Forelimb muscle (tissue), 1 donor: ENCODE measurements at regions not wholly inside any gene's neighbourhood (a gene's known extent, or its start where the extent isn't known, plus 50 kb on each side); places are given as distances from the start of the nearest gene placed in this dataset.
"Not testable (repeated sequence)": the region's sequence is repeated elsewhere in the genome, so short reads cannot be mapped to it uniquely, and the experiment has no call there.

Experiments used
- DNase-seq: peaks from one replicate; pipeline ENCODE4 v3.0.0-alpha.2; 2013; ENCODE audit warnings: low read depth

DNA sequence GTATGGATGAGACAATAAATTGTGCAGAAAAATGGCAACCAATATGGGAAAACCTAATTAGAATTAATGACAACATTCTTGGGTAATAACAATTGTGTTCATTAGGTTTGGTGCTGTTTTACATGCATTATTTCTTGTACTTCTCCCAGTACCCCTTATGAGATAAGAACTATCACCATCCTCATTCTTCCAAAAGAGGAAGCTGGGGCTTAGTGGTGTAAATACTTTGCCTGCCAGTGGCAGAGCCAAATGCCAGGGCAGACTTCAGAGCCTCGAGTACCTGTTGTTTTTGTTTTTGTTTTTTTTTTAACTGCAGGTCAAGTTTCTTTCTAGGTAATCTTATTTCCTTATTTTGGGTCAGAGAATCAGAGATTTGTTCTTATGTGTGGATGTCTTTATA lies 206.4 kb downstream of the RHOU start:
- DNase-seq, result no peak

DNA sequence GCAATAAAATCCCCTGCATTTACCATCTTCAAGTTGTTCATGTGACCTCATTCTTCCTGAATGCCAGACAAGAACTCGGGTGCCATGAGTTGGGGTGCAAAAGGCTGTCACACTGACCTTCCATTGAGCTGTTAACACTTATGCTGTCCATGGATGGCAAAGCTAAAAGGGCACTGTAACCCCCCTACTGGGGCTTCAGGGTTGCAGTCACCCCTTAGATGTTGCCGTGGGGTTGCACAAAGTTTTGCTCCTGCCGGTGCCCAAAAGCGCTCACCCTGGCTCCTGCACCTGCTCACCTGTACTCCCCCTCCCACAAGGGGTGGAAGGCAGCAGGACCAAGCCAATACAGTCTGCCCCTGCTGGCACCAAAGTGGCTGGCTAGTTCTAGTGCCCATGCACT lies 208.2 kb downstream of the RHOU start:
- DNase-seq, result no peak

DNA sequence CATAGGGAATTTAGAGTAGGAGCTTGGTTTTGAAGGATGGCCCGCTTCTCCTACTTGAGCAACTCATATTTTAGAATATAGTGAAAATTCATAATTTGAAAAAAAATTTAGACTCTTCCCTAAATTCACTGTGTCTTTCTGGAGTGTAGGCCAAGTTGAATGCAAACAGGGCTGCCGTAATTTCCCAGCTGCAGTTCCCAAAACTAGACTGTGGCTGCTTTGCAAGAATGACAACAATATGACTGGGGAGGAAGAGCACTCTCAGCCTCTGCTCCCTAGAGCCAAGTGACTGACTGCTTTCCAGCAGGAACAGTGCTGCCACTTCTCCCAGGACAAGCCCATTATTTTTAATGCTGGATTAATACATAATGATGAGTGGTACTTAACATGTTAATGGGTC lies 209.0 kb downstream of the RHOU start:
- DNase-seq, result no peak

DNA sequence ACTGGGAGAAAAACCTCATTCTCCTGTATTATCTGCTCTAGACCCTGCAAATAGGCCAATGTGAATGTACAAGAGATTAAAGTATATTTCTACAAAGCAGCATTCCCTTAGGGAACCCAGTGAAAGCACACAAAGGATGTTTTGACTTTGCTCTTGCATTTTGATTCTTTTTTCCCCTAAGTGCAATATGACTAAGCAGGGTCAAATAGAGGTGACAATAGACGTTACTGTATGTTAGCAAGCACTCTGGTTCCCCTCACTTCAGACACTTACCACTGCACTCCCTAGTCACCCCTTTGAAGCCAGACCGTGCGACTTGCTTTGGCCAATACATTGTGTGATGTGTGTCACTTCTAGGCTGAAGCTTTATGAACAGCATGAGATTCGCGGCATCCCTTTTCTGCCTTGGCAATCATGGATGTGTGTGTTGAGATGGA lies 209.7 kb downstream of the RHOU start:
- DNase-seq, result no peak

DNA sequence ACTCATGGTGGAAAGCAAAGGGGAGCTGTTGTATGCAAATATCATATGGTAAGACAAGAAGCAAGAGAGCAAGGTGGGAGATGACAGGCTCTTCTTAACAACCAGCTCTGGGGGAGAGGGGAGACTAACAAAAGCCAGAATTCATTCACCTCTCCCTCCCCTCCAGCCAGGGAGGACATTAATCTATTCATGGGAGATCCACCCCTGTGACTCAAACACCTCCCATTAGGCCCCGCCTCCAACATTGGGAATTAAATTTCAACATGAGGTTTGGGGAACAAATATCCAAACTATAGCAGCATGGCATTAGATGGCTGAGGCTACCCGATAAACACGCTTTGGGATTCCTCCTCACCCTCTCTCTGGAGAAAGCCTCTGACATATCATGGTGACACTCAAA lies 210.6 kb downstream of the RHOU start:
- DNase-seq, result no peak

DNA sequence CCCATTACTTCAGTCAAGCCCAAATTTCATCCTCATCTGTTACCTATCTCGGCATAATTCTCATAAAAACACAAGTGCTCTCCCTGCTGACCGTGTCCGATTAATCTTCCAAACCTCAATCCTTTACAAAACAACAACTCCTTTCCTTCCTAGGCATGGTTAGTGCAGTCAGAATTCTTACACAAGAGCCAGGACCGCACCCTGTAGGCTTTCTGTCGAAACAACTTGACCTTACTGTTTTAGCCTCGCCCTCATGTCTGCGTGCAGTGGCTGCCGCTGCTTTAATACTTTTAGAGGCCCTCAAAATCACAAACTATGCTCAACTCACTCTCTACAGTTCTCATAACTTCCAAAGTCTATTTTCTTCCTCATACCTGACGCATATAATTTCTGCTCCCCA lies 214.3 kb downstream of the RHOU start:
- DNase-seq, result not testable (repeated sequence)

DNA sequence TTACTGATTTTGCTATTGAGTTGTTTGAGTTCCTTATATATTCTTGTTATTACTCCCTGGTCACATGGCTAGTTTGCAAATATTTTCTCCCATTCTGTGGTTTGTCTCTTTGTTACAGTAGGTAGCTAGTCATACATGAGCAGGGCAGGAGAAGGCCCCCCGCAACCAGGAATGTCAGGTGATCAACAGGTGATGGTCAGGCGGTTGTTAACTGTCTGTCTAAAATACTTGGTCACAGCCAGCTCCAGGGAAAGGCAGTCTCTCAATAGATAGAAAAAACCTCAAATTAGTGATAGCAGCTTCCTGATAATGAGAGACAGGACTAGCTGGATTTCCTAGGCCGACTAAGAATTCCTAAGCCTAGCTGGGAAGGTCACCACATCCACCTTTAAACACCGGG lies 217.9 kb downstream of the RHOU start:
- no peak for DNase-seq

DNA sequence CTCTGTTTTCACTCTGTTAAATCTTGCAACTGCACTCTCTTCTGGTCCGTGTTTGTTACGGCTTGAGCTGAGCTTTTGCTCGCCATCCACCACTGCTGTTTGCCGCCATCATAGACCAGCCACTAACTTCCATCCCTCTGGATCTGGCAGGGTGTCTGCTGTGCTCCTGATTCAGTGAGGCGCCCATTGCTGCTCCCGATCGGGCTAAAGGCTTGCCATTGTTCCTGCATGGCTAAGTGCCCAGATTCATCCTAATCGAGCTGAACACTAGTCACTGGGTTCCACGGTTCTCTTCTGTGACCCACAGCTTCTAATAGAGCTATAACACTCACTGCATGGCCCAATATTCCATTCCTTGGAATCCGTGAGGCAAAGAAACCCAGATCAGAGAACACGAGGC lies 218.5 kb downstream of the RHOU start:
- not testable (repeated sequence) for DNase-seq

DNA sequence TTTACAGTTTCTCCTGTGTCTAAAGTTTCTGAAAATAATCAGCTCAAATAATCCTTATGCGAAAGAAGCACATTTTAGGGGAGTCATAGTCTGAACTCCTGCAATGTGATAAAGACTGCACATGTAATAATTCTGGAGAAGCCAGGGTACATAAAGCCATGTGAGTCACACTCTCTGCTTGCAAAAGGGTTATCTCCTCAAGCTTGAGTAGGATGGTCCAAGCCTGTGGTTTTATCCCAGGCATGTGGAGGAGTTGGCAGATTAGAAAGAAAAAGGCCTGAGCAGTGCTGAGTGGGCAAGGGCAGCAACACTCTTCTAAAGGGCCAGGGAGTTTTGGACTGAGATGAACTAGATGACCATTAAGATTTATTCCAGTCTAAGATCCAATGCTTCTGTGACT lies 220.4 kb downstream of the RHOU start:
- no peak for DNase-seq

DNA sequence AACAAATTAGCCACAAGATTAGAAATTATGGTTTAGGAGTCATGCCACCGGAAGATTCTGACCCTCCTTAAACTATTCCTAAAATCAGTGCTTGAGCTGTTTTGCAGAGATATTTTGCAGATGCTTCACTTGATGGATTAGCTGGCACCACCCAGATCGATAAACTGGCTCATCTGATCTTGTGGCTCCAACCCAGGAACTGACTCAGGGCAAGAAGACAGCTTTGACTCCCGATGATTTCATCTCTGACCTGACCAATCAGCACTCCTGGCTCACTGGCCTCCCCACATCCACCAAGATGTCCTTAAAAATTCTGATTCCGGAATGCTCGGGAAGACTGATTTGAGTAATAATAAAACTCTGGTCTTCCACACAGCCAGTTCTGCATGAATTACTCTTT lies 221.6 kb downstream of the RHOU start:
- DNase-seq, result no peak

DNA sequence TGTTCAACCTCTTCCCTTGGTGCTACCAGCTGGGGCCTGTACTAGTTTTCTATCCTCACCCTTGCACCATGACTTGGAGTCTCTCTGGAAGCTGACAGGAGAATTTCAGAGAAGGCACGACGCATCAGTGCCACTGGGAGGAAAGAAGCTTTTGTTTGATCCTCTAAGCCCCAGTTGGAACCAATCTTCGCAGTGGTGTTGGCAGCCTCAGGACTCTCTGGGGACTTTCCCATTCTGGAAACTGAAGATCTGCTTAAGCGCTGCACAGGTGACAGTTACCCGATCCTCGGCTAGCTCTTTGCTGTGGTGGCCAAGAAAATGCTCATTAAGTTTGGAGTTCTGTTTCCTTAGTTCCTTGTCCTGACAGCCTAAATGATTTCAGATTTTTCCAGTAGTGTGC lies 222.3 kb downstream of the RHOU start:
- DNase-seq, result no peak

DNA sequence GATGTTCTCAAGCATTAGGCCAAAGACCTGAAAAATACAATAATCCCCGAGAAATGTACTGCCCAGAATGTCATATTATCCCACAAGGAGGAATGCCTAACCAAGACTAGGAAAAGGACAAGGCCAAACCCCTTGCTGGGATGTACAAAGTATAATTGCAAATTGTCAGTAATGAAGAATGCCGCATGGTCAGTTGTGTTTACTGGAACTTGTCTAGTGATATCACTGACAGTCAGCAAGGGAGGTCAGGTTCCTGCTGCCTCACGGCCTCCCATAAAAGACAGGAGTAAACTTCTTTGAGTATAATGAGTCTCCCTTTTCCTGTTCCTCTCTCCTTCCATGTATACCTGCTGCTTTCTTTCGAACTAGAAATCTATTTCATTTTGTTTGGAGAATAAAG lies 222.8 kb downstream of the RHOU start:
- DNase-seq, result no peak

DNA sequence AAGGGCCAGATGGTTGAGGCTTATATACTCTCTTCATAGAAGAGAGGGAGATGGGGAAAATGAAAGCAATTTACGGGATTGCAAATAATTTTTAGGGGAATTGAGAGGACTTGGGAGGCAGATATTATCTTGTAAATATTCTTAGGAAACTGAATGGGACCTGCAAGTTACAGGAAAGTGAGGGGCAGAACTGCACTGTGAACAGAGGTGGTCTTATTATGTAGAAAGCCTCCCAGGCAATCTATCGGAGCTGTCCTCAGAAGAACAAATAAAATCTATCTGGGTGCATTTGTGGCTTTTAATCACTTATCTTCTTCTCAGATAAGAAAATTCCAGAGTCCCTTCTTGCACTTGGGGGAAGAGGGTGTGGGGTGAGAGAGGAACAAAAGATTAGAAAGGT lies 223.5 kb downstream of the RHOU start:
- DNase-seq, result no peak

DNA sequence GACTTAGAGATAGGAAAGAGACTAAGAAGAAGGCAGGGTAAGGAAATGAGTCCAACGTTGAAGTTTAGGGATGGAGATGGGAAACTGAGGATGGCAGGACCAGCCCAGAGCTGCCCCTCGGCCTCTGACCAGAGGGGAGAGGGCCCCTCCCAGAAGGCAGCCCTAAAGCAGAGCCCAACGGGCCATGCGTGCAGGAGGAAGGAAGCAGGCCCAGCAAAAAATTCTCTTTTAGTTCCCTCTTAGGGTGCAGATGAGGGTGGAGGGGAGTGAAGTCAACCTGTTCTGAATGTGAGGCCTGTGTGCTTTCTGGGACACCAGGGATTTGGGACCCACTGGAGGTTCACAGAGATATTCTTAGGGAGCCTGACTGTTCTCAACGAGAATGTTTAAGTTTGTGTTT lies 225.4 kb downstream of the RHOU start:
- DNase-seq, result no peak

DNA sequence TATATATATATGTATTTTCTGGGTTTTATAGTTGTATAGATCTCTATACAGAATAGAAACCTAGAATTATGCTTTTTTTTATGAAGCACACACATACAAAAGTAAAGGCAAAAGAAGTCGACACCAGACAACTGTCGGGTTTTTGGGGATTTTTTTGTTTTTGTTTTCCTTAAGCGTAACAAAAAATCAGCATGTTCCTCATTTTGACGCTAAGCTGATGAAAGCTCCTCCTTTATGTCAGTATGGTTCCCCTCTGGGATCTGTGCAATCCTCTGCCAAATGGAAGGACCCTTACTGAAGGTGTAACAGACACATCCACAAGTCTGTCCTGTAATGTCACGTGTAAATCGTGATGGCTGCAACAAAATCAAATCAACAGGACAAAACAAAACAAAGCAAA lies 226.2 kb downstream of the RHOU start:
- no peak for DNase-seq

DNA sequence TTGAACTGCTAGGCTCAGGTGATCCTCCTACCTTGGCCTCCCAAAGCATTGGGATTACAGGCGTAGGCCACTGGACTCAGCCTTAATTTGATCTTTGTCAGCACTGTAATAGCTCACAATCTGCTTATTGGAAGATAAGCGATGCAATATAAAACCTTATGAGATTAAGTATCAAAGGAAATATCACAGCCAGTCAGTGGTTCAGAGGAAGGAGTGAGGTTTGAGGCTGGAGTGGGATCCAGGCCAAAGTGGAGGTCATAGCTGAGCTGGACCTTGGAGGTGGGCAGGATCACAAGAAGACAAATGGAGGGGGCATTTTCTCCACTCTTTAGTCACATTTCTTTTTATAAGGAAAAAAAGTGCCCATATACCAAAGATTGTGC lies 228.5 kb downstream of the RHOU start:
- no peak for DNase-seq

DNA sequence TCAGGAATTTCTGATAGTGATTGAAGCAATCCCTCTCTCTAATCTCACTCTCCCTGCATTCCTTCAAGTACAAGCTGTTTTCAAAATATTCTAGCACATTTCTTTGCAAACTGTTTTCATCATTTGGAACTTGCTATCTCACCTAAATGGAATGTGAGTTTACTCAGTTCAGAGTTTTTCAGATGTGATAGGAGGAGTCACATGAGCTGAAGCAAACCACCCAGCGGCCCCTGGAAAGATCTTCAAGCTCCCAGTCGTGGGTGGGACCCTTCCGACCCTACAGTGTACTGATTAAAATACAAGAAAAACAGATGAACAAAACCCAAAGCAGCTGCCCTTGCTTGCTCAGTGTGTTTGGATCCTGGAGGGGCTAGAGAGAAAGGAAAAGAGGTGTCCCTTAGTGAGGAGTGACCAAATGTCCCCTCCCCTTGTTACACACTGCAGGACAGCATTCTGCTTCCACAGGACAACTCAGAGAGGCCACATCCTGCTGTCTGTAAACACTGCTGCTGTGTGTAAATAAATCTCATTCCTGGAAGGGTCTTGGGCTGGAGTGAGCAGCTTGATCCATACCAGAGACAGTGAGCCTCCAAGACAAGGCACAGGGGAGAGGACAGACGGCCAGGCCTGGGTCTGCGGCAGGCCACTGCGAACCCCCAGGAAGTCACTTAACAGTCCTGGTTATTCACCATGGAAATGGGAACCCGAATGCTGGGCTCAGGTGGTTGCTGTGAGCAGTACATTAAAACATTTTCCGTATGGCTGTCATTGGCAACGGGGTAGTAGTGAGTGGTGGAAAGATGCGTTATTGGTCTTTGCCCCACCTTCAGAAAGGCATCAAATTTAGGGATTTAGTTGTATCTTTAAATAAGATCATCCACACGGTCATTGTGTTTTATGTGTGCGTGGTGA lies 229.2 kb downstream of the RHOU start:
- no peak for DNase-seq

DNA sequence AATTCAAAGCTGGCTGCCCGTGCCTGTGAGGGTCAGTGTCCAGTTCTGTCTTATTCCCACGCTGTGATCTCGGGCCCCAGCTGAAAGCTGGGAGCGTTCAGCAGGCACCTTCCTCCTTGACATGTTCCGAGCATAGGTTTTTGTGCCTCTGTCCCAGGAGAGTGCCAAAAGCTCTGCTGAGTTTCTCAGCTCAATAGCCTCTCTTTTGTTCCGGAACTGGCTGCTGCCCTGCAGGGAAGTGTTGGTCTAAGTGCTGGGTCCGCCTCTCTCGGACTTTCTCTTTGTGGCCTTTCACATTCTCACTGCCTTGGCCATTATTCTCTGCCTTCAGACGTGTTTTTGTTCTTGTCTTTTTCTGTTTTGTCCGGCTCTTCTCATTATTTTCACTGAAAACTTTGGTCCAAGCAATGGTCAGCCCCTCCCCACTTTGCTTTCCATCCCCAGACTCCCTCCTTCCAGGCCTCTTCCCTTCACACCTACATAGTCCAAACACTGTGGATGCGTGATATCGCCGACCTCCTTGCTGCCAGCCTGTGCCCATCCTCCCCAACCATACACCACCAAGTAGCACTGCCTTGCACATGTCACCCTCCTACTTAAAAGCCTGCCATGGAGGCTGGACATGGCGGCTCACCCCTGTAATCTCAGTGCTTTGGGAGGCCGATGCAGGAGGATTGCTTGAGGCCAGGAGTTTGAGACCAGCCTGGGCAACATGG lies 233.8 kb downstream of the RHOU start:
- no peak for DNase-seq

DNA sequence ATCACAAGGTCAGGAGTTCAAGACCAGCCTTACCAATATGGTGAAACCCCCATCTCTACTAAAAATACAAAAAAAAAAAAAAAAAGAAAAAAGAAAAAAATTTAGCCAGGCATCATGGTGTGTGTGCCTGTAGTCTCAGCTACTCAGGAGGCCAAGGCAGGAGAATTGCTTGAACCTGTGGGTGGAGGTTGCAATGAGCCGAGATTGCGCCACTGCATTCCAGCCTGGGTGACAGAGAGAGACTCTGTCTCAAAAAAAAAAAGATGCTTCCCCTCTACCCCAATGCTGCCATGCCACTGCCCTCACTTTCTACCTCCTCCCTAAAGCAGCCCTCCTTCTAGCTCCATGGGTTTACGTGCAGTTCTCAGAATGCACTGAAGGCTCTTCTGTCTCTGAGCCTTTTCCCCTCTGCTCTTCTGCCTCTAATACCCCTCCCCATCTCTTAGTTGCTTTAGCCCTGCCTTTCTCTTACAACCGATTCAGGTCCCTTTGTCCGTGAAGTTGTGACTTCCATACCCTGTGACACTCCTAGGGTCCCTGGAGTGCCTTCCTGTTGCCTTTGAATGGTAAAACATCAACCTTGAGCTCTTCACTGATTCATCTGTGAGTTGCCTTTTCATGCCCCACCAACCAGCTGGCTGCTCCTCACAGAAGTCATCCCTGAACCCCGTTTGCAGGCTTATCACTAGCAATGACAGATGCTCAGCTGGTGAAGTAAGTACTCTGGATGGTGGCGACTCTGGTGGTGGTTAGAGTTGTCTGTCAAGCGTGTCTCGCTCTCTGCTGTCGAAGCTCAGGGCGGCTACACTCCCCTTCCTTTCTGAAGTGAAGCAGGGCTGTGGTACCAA lies 234.9 kb downstream of the RHOU start:
- no peak for DNase-seq

DNA sequence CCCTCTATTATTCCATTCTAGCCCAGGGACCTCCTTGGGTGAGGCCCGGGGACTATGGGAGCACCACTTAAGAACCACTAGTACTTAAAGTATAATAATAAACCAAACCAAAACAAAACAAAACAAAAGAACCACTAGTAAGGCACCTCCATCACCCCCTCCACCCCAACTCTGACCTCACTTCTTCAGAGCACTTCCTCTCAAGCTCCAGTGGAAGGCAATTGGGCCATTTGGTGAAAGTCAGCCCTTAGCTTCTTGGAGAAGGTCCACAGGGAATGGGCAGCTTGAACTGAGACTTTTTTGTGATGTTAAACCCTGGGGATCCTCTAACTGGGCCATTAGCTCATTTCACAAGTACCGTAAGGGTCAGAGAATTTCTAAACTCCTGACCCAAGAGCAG lies 237.3 kb downstream of the RHOU start:
- no peak for DNase-seq

DNA sequence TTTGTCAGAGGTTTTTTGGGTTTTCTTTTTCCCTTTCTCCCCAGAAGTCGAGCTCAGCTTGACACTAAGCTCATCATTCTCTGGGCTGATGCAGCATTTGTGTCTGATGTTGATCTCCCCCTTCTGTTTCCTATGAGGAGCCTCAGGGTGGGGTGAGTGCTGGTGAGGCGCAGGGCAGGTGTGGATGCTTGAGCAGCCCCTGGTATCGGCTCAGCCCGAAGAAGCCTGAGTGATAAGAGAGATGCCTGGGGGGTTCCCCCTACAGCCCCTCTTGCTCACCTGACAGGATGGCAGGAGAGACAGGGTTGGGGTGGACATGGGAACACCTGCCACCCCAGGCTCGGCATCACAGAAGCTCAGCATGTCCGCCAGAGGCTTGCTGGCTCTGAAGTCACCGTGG lies 239.0 kb downstream of the RHOU start:
- DNase-seq, result no peak

DNA sequence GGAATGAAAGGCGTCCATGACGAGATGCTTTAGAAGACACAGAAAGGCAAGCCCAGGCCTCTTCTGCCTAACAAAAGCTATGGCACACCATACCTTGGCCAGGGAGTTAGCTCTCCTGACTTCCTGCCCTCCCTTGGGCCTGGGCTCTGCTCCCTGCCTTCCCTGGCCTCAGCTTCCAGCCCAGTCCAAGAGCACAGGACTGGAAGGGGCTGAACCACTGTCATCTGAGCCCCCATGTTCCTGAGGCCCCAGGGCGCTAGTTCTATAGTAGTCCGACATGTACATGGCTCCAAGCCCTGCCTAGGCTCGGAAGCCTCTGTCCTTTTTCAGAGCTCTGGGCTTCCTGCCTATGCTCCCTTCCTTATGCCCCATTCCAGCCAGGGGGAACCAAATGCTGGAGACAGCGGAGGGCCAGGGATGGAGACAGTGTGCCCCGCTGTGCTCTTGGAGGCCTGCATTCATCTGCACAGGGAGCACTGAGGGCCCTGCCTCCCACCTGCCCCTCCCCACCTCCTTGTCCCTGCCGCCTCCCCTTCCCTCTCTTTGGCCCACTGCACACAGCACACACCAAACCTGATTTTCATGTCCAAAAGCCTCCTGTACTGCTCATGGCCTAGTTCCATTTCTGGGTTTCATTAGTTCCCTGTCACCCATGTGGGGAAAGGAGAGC lies 240.1 kb downstream of the RHOU start:
- no peak for DNase-seq
